Retinal pigment epithelial cell (primary cell): ENCODE measurements at regions not wholly inside any gene's neighbourhood (a gene's known extent, or its start where the extent isn't known, plus 50 kb on each side); places are given as distances from the start of the nearest gene placed in this dataset.
"Not testable (repeated sequence)": the region's sequence is repeated elsewhere in the genome, so short reads cannot be mapped to it uniquely, and the experiment has no call there.

Source experiments
- DNase-seq: peaks from one replicate; pipeline ENCODE4 v3.0.0-alpha.2; 2010; ENCODE audit warnings: low read depth
- H3K4me3 ChIP-seq: 2 replicates; pipeline ENCODE4 v1.5.1; 2011; ENCODE audit warnings: mild to moderate bottlenecking, low read length, control low read depth, moderate library complexity
- CTCF ChIP-seq: conservative IDR thresholded peaks from 2 replicates; pipeline ENCODE4 v1.5.1; 2011; ENCODE audit warnings: low read depth, low read length, control low read depth, inconsistent platforms

- not testable (repeated sequence) for H3K4me3 ChIP-seq, DNase-seq
These were observed 72.9 kb downstream of the NPIPB11 start for GRCh38 chr16:29333492-29334097.

GRCh38 chr16:29330623-29331022 is 75.9 kb downstream of the NPIPB11 start:
- not testable (repeated sequence) for DNase-seq, H3K4me3 ChIP-seq

GRCh38 chr16:29328528-29328927 is 78.0 kb downstream of the NPIPB11 start:
- DNase-seq, H3K4me3 ChIP-seq: not testable (repeated sequence)

- not testable (repeated sequence) for DNase-seq, H3K4me3 ChIP-seq
These were observed 78.7 kb downstream of the NPIPB11 start for GRCh38 chr16:29327631-29328408.

- DNase-seq, H3K4me3 ChIP-seq: not testable (repeated sequence)
These were observed 80.1 kb downstream of the NPIPB11 start for GRCh38 chr16:29326164-29327125.

- H3K4me3 ChIP-seq, DNase-seq: not testable (repeated sequence)
These were observed 82.8 kb downstream of the NPIPB11 start for GRCh38 chr16:29323725-29324124.

GRCh38 chr16:29321585-29321984 is 84.9 kb downstream of the NPIPB11 start:
- no peak for DNase-seq
- TF ChIP-seq CTCF, result no peak

GRCh38 chr16:29321000-29321393 is 85.5 kb downstream of the NPIPB11 start:
- TF ChIP-seq CTCF, result no peak
- H3K4me3 ChIP-seq, result no peak overlapping the region
- DNase-seq, result no peak

More at GRCh38 chr16:29321585-29321984, 84.9 kb downstream of the NPIPB11 start:
- H3K4me3 ChIP-seq, result no peak overlapping the region

GRCh38 chr16:29320274-29320999 is 86.1 kb downstream of the NPIPB11 start:
- no peak for DNase-seq
- no peak for TF ChIP-seq CTCF
- no peak overlapping the region for H3K4me3 ChIP-seq

- no peak for TF ChIP-seq CTCF
- no peak overlapping the region for H3K4me3 ChIP-seq
- no peak for DNase-seq
These were observed 86.8 kb downstream of the NPIPB11 start for GRCh38 chr16:29319726-29320125.

GRCh38 chr16:29318561-29318968 is 87.9 kb downstream of the NPIPB11 start:
- H3K4me3 ChIP-seq, DNase-seq: not testable (repeated sequence)
